Mesendoderm (in vitro differentiated cells): ENCODE measurements at regions not wholly inside any gene's neighbourhood (a gene's known extent, or its start where the extent isn't known, plus 50 kb on each side); places are given as distances from the start of the nearest gene placed in this dataset.
A peak's percentile ranks its signal among the peaks of the same experiment; 100 is the strongest.

Source experiments
- DNase-seq: peaks from one replicate; pipeline ENCODE4 v3.0.0; 2013
- H2AK5ac ChIP-seq: 2 replicates; pipeline ENCODE4 v1.6.1; 2013; ENCODE audit warnings: low read length, inconsistent platforms
- H2BK120ac ChIP-seq: 2 replicates; pipeline ENCODE4 v1.6.1; 2013; ENCODE audit warnings: low read depth, mild to moderate bottlenecking, low read length, moderate library complexity, mixed read lengths
- H2BK15ac ChIP-seq: replicated peaks from 2 replicates; pipeline ENCODE4 v1.6.1; 2013; ENCODE audit warnings: low read depth, mild to moderate bottlenecking, moderate library complexity
- H2BK5ac ChIP-seq: 2 replicates; pipeline ENCODE4 v1.6.1; 2013; ENCODE audit warnings: low read length, inconsistent platforms
- H3K18ac ChIP-seq: 2 replicates; pipeline ENCODE4 v1.6.1; 2013; ENCODE audit warnings: mild to moderate bottlenecking, low read length, mixed read lengths
- H3K23ac ChIP-seq: one replicate; pipeline ENCODE4 v1.6.1; 2013; ENCODE audit warnings: low read length
- H3K27ac ChIP-seq: 2 replicates; pipeline ENCODE4 v1.5.1; 2013; ENCODE audit warnings: low read depth, mild to moderate bottlenecking, inconsistent platforms, low read length, moderate library complexity
- H3K27me3 ChIP-seq: 2 replicates; pipeline ENCODE4 v1.6.1; 2013; ENCODE audit warnings: low read length, control low read depth, mild to moderate bottlenecking, inconsistent platforms; ENCODE audit not compliant: insufficient read depth, poor library complexity
- H3K36me3 ChIP-seq: 2 replicates; pipeline ENCODE4 v1.6.1; 2013; ENCODE audit warnings: low read length, inconsistent platforms; ENCODE audit not compliant: control insufficient read depth, insufficient read depth
- H3K4ac ChIP-seq: one replicate; pipeline ENCODE4 v1.6.1; 2013; ENCODE audit warnings: low read depth, mild to moderate bottlenecking, low read length, moderate library complexity
- H3K4me1 ChIP-seq: 2 replicates; pipeline ENCODE4 v1.6.1; 2013; ENCODE audit warnings: low read depth, low read length, inconsistent platforms; ENCODE audit not compliant: control insufficient read depth
- H3K4me2 ChIP-seq: 2 replicates; pipeline ENCODE4 v1.6.1; 2013; ENCODE audit warnings: low read length
- H3K4me3 ChIP-seq: 2 replicates; pipeline ENCODE4 v1.5.1; 2013; ENCODE audit warnings: mild to moderate bottlenecking, low read length
- H3K56ac ChIP-seq: one replicate; pipeline ENCODE4 v1.6.1; 2013; ENCODE audit warnings: low read length
- H3K79me1 ChIP-seq: 2 replicates; pipeline ENCODE4 v1.6.1; 2013; ENCODE audit warnings: low read length, inconsistent platforms
- H3K79me2 ChIP-seq: 2 replicates; pipeline ENCODE4 v1.6.1; 2013; ENCODE audit warnings: mild to moderate bottlenecking, low read length; ENCODE audit not compliant: control insufficient read depth, insufficient read depth
- H3K9ac ChIP-seq: 2 replicates; pipeline ENCODE4 v1.6.1; 2013; ENCODE audit warnings: low read length, inconsistent platforms
- H4K5ac ChIP-seq: one replicate; pipeline ENCODE4 v1.6.1; 2013; ENCODE audit warnings: low read length
- H4K8ac ChIP-seq: one replicate; pipeline ENCODE4 v1.6.1; 2013; ENCODE audit warnings: low read depth, mild to moderate bottlenecking, control low read depth, low read length, moderate library complexity
- WGBS: extraction: QIAGEN DNeasy Blood & Tissue Kit; methylation state at CpG from one replicate; pipeline ENCODE4 v1.1.7; 2013; ENCODE audit warnings: low lambda C conversion rate, missing lambda C conversion rate; ENCODE audit not compliant: insufficient coverage; ENCODE audit errors: extremely low coverage; 5-methylcytosine and 5-hydroxymethylcytosine counted together

GRCh38 chr9:8158574-8158973 lies 359.0 kb upstream of the DMAC1 start:
- Histone ChIP-seq H2BK120ac (no peak overlapping the region), H2BK5ac (no peak overlapping the region), H3K27me3 (no peaks in the 10 kb centered on the region), H3K27ac (no peak overlapping the region), H2BK15ac (no peak overlapping the region), H4K8ac (no peak overlapping the region), H4K5ac (no peak overlapping the region), H3K79me1 (no peaks in the 10 kb centered on the region), H3K4me1 (no peaks in the 10 kb centered on the region), H3K23ac (no peak overlapping the region), H3K79me2 (no peaks in the 10 kb centered on the region), H3K4me2 (no peak overlapping the region), H3K36me3 (no peaks in the 10 kb centered on the region), H3K9ac (no peak overlapping the region), H3K56ac (no peak overlapping the region), H3K18ac (no peak overlapping the region), H3K4me3 (no peak overlapping the region), H3K4ac (no peak overlapping the region), H2AK5ac (no peak overlapping the region)
- DNase-seq: no peak
- WGBS: no CpG with 5 or more reads among the region's 2 CpGs

DNA sequence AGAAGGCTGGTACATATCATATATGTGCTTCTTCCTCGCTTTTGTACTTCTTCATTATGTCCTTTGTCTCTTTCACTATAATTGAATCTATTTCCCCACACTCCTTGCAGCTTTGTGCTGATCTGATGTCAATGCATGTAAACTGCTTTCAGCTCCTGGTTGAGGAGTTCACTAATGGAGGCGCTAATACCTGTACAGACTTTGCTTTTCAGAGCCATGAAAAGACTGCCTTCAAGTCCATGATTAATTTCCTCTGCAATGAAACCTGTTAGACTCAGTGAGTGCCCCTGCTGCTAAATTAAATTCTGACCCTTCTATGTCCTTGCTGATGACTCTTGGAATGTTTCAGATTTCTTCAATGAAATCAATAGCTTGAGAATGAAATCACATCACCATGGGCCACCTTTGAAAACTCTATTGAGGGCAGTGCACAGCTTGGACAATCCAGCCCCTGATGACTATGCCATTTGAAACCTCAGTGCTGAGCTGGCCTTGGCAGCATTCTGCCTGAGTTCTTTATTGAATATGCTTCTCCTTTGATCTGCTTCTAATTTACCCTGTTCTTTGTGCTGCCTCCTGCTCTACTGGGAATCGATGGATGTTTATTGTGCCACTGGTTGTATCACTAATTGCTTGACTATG lies 358.2 kb upstream of the DMAC1 start:
- H3K4me2 ChIP-seq: no peak overlapping the region
- no peaks in the 10 kb centered on the region for H3K36me3 ChIP-seq
- no peak overlapping the region for H3K23ac ChIP-seq
- no peaks in the 10 kb centered on the region for H3K27me3 ChIP-seq
- H2BK120ac ChIP-seq: no peak overlapping the region
- H3K18ac ChIP-seq: no peak overlapping the region
- H3K79me2 ChIP-seq: no peaks in the 10 kb centered on the region
- no peak overlapping the region for H2BK5ac ChIP-seq
- no peaks in the 10 kb centered on the region for H3K4me1 ChIP-seq
- H3K4me3 ChIP-seq: no peak overlapping the region
- H3K79me1 ChIP-seq: no peaks in the 10 kb centered on the region
- H4K8ac ChIP-seq: no peak overlapping the region
- no peak for DNase-seq
- H3K4ac ChIP-seq: no peak overlapping the region
- H4K5ac ChIP-seq: no peak overlapping the region
- H3K56ac ChIP-seq: no peak overlapping the region
- no peak overlapping the region for H3K27ac ChIP-seq
- H3K9ac ChIP-seq: no peak overlapping the region
- WGBS: no CpG with 5 or more reads among the region's 3 CpGs
- no peak overlapping the region for H2AK5ac ChIP-seq
- no peak overlapping the region for H2BK15ac ChIP-seq

DNA sequence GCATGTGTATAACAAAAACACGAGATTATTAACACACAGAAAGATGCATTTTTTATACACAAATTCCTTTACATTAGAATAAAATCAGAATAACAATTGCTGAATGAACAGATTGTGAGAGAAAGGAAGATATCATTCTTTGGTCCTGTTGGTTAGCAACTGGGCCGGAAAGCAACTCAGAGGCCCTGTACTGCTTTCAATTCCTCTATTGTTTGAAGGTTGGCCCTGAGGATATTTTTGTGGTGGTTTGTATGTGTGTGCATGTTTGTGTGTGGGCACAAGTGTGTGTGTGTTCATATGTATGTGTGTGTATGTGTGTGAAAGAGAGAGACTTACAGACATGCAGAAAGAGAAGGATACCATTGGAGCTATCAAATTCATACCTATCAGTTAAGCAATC lies 356.8 kb upstream of the DMAC1 start:
- Histone ChIP-seq H2AK5ac (no peak overlapping the region), H2BK120ac (no peak overlapping the region), H4K8ac (no peak overlapping the region), H3K4ac (no peak overlapping the region), H3K56ac (no peak overlapping the region), H3K36me3 (no peaks in the 10 kb centered on the region), H4K5ac (no peak overlapping the region), H3K27ac (no peak overlapping the region), H3K9ac (no peak overlapping the region), H3K18ac (no peak overlapping the region), H3K79me2 (no peaks in the 10 kb centered on the region), H2BK5ac (no peak overlapping the region), H3K23ac (no peak overlapping the region), H3K4me2 (no peak overlapping the region), H3K4me3 (no peak overlapping the region), H3K27me3 (no peaks in the 10 kb centered on the region), H3K79me1 (no peaks in the 10 kb centered on the region), H2BK15ac (no peak overlapping the region), H3K4me1 (no peaks in the 10 kb centered on the region)
- no peak for DNase-seq
- no CpG with 5 or more reads among the region's 2 CpGs for WGBS

- Histone ChIP-seq H3K18ac (no peak overlapping the region), H2BK120ac (no peak overlapping the region), H3K27ac (no peak overlapping the region), H3K4ac (no peak overlapping the region), H3K4me1 (no peaks in the 10 kb centered on the region), H3K4me3 (no peak overlapping the region), H2AK5ac (no peak overlapping the region), H3K79me1 (no peaks in the 10 kb centered on the region), H3K36me3 (no peaks in the 10 kb centered on the region), H2BK15ac (no peak overlapping the region), H3K9ac (no peak overlapping the region), H3K79me2 (no peaks in the 10 kb centered on the region), H3K4me2 (no peak overlapping the region), H3K56ac (no peak overlapping the region), H4K8ac (no peak overlapping the region), H3K27me3 (no peaks in the 10 kb centered on the region), H3K23ac (no peak overlapping the region), H4K5ac (no peak overlapping the region), H2BK5ac (no peak overlapping the region)
- WGBS: no CpG with 5 or more reads among the region's 5 CpGs
- no peak for DNase-seq
Observed at GRCh38 chr9:8155706-8156105, 356.1 kb upstream of the DMAC1 start.

GRCh38 chr9:8143677-8144076 lies 344.1 kb upstream of the DMAC1 start:
- no peak for DNase-seq
- Histone ChIP-seq H4K8ac (no peak overlapping the region), H3K36me3 (no peaks in the 10 kb centered on the region), H3K27me3 (no peaks in the 10 kb centered on the region), H2AK5ac (no peak overlapping the region), H3K4me1 (peaks cover 4% of the 10 kb centered on the region), H2BK15ac (no peak overlapping the region), H3K79me2 (no peaks in the 10 kb centered on the region), H3K56ac (no peak overlapping the region), H2BK5ac (no peak overlapping the region), H3K4me2 (no peak overlapping the region), H3K23ac (no peak overlapping the region), H3K9ac (no peak overlapping the region), H3K4me3 (no peak overlapping the region), H4K5ac (no peak overlapping the region), H3K27ac (no peak overlapping the region), H3K79me1 (no peaks in the 10 kb centered on the region), H3K4ac (no peak overlapping the region), H2BK120ac (no peak overlapping the region), H3K18ac (no peak overlapping the region)
- 100% methylated on average over 1 of the region's 3 CpGs for WGBS

- Histone ChIP-seq H2BK15ac (no peak overlapping the region), H2BK120ac (no peak overlapping the region), H2AK5ac (no peak overlapping the region), H3K27ac (no peak overlapping the region), H3K18ac (no peak overlapping the region), H3K4me2 (no peak overlapping the region), H2BK5ac (no peak overlapping the region), H4K8ac (no peak overlapping the region), H4K5ac (no peak overlapping the region), H3K4me3 (no peak overlapping the region), H3K56ac (no peak overlapping the region), H3K23ac (no peak overlapping the region), H3K36me3 (no peaks in the 10 kb centered on the region), H3K4ac (no peak overlapping the region), H3K27me3 (no peaks in the 10 kb centered on the region), H3K9ac (no peak overlapping the region), H3K79me2 (no peaks in the 10 kb centered on the region), H3K79me1 (no peaks in the 10 kb centered on the region), H3K4me1 (peaks cover 4% of the 10 kb centered on the region)
- WGBS: no CpG with 5 or more reads among the region's 2 CpGs
- peak; percentile 36 for DNase-seq
Observed at GRCh38 chr9:8140557-8140956, 341.0 kb upstream of the DMAC1 start.
